ENCODE measurements at regions not wholly inside any gene's neighbourhood (a gene's known extent, or its start where the extent isn't known, plus 50 kb on each side); places are given as distances from the start of the nearest gene placed in this dataset.
"Not testable (repeated sequence)": the region's sequence is repeated elsewhere in the genome, so short reads cannot be mapped to it uniquely, and the experiment has no call there.

DNA sequence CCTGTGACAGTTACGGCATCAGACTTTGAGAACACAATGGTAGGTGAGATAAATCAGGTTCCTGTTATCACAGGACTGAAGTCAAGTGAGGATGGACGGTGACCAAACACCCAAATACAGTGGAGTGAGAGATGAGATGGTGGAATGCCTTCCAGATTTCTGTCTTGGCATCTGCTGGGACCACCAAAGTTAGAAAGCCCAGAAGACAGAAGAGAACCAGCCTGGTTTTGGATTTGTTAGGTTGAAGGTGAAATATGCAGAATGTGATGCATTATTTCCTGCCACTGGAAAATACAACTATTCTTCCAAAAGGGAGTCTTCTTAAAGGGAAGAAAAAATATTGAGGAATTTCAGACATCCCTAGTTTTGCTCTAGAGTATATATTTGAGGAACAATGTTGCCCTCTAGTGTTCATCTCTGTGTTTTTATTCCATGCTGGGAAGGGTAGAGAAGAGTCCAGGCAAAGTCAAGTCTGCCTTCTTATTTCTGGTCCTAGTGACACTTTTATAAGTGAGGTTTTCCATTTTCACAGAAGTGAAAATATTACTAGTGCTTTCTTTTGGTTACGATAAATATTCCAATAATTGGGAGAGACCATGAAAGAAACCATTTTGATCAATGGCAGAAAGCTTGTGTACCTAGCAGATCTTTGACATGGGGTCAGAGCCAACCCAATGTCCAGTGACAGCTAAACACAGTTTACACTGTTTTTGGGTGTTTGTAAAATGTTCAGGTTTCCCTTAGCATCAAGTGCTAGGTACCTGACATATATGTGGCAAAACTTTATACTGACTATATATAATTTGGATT lies 142.3 kb upstream of the ANKH start:
- peak in 1 of 14 donors; percentile 12 for DNase-seq

DNA sequence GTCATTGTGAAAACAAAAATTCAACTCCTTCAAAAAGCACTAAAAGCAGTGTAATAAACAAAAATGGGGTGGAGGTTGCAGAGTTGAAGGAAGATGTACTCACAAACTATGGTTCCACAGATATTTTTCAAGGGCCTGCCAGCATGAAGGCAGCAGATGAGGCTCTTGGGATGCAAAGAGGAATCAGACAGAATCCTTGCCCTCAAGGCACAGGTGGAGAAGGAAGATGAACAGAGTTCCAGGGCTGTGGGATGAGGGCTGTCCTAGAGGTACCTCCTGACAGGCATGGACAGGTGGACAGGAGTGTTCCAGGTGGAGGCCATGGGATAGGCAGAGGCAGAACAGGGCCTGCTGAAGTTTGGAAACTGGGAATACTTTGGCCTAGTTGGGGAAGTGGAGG lies 140.5 kb upstream of the ANKH start:
- DNase-seq: no peak

DNA sequence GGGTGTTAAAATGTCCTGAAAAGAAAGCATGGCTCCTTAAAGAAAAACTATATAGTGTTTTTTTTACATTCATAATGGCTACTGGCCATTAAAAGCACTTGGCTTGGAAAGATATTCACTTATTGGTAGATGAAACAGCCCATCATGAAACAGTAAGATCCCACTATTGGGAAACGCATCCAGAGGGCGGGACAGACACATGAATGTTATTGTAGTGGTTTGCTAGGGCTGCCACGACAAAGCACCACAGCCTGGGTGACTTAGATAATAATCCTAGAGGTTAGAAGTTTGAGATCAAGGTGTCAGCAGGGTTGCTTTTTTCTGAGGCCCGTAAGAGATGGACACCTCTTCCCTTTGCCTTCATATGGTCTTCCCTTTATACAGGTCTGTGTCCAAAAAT lies 139.4 kb upstream of the ANKH start:
- DNase-seq: no peak

DNA sequence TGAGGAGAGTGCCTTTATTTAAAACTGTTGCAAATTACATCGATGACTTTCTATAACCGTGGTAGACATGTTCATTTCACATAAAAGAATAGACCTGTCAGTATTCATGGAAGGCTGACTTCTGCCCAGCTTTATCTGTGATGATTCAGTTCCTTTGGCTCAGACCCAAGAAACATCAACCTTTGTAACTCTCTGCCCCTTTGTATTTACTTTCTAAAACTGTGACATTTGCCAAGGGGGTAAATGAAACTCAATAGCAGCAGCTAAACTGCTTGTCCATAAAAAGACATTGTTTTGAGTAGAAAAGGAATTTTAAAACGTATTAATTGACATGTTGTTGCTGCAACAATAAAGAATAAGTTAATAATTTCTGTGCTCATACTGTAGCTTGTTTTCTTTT lies 137.8 kb upstream of the ANKH start:
- no peak for DNase-seq

DNA sequence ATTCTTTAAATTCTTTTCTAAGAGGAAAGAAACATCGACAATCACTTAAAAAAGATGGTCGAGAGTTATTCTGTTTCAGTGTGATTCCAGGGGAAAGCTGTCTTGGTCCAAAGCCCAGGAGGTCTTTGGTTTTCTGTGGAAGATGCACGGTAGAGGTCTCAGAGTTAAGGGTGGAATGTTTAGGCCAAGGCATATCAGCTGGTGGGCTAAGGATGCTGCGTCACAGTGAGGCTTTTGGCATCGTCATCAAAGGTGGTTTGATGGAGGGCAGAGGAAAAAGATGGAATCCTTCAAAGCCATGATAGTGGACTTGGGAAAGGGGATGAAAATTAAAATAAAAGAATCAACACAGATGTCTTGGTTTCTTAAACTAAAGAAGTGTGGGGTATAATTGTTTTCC lies 137.3 kb upstream of the ANKH start:
- no peak for DNase-seq

DNA sequence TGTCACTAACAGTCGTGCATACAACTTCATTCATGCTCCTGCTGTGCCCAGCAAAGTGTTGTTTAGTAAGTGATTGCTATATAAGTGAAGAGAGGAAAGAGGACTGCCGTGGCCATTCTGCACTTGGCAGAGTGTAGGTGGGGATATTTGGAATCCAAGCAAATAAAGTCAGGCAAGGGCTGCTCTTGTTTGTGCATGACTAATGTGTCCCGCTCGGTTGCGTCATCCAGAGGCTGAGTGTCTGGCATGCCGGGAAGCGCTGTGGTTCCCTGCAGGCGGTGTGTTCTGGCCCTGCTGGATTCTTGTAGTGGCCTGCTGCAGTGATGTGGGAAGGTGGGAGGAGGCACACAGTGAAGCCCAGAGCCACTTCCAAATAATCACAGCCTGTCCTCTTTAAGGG lies 136.9 kb upstream of the ANKH start:
- peak in 9 of 14 donors; percentile 1 to 83 (median 20) for DNase-seq

DNA sequence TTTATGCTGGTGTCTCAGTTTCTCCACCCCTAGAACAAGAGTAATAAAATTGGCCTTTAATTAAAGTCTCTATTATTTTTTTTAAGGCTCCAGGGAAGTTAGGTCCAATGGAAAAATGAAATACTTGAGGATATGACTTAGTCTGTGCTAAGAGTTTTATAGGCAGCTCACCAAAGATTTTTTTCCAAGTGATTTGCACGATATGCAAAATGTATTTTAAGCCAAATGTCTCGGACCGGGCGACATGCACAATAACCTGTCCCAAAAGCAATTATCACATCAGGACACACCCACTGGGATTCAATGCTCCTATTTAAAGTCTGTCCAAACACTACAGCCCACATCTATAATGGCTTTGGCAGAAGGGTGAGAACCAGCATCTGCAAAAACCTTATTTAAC lies 136.1 kb upstream of the ANKH start:
- DNase-seq: no peak

DNA sequence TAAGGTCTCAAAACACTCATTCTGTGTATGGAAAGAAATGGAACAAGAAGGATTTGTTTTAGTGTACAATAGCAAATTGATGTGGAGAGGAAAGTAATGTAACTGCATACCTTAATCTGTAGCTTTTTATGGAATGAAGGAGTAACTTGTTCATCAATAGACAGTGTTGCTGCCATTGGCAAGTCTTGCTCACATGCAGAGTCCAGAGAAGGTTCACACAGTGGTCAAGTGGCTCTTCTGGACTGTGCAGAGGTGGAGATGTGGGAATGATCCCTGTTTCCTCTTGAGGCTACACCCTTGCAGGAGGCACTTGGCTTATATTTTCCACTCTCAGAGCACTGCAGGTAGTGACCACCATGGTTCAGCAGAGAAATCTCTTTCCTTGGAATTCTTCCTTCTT lies 132.9 kb upstream of the ANKH start:
- DNase-seq: no peak

DNA sequence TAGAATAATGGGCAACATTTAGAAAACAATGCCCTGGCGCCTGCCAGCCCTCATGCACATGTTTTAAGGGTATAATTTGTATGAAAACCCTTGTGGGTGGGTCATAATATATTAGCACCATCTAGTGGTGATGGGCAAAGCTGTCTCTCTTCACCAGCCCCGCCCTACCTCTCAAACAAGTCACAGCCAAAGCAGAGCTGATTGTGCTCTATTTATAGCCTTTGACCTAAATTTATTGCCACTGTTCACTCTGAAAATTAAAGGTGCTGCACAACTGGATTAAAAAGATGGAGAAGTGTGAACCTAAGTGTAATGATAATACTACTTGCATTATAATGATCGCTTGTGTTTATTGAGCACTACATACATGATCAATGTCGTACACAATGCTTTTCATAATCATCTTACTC lies 131.9 kb upstream of the ANKH start:
- peak in 11 of 14 donors; percentile 15 to 84 (median 36) for DNase-seq

DNA sequence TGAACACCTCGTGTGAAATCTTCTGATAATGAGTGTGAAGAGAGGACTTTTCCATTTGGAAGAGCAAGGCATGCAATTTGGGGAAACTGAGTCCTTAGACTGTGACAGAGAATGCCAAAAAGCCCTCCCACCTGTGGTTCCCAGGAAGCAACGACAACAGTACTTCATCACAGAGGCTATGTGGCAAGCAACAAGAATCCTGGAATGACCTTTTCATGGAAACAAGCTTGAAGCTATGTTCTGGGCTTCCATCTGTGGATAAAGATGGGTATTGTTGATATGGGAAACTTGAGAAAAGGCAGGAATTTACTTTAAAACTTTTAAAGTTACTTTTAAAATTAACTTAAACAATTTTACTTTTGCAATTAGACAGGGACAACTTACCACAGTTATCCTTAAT lies 131.2 kb upstream of the ANKH start:
- DNase-seq: peak in 1 of 14 donors; percentile 16

DNA sequence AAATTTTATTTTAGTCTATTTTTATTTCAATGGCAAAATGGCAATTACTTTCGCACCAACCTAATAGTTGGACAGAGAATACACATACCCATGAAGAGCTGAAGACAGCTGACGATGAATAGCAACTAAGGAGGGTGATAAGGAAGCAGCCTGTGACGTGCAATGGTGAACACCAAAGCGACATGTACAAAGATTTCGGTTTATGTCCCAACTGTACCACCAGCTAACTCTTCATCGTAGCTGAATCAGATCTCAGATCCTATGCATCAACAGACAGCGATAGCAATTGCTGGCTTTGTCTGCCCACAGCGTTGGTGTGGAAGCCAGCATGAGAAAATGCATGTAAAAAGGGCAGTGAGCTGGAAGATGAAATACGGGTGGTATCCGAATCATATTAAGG lies 130.6 kb upstream of the ANKH start:
- DNase-seq: peak in 1 of 14 donors; percentile 30

DNA sequence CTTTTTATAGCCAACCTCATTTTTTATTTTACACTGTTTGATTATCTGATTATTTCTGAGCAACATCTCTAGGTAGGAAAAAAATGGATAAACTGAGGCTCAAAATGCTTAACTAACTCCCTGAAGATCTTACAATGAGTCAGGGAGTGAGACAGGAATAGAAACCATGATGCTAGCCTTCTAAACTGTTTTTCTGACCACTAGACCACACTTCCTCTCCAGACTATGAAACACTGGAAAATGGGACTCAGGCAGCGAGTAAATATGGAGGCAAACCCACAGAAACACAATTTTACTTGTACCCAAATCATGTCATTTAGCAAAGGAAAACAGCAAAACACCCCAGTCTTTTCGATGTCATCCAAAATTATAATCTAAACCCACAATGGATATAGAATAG lies 129.9 kb upstream of the ANKH start:
- DNase-seq: no peak

DNA sequence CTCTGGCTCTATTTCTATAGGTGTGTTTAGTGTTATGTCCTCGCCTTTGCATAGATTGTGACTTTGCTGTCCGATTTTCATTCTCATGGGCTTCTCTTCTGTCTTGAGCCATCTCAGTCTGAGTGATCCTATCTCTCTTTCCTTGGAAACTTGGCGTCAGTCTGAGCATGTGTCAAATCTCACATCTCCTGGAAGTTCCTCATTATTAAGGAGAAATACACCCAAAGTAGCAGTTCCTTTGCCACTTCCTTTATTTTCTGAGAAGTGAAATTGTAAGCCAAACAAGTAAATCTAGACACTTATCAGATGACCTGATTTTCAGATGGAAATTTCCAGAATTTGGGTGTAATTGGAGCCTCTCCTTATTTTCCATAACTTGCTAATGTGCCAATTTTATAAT lies 126.9 kb upstream of the ANKH start:
- peak in 1 of 14 donors; percentile 22 for DNase-seq

DNA sequence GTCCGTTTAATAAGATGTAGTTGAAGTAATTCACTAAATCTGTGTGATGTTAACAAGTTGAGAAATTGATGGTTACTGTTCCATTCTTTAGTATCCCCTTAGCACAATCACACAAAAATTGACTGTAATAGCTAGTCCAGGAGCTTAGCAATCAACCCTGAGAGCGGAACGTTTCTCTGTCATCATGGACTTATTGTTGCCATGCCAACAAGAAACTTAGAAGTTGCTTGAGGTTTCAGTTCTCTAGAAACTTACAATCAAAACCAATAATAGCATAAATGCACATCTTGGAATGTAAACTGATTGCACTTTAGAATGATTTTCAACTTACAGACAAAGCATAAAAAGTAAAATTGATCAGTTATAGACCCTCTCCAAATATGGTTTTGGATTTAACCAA lies 125.4 kb upstream of the ANKH start:
- DNase-seq: no peak

DNA sequence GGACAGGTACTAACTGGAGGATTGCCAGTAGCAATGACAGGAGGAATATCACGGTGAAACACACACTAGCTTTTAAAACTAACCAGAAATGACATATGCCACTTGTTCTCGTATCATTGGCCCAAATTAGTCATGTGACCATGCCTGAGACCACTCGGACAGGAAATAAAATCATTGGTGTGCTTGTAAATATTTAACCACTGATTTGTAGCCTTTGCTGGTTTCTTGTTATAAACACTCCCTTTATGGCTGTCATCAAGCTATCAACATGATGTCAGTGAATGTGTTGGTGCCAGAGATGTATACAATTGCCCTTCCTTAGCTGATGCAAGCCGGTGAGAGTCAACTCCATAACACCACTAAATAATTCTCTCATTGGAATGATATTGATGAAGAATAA lies 123.7 kb upstream of the ANKH start:
- DNase-seq: no peak

DNA sequence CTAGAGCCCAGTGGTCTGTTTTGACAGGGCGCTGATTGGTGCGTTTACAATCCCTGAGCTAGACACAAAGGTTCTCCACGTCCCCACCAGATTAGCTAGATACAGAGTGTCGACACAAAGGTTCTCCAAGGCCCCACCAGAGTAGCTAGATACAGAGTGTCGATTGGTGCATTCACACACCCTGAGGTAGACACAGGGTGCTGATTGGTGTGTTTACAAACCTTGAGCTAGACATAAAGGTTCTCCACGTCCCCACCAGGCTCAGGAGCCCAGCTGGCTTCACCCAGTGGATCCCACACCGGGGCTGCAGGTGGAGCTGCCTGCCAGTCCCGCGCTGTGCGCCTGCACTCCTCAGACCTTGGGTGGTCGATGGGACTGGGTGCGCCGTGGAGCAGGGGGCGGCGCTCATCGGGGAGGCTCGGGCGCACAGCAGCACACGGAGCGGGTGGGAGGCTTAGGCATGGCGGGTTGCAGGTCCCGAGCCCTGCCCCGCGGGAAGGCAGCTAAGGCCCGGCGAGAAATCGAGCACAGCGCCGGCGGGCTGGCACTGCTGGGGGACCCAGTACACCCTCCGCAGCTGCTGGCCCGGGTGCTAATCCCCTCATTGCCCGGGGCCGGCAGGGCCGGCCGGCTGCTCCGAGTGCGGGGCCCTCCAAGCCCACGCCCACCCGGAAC lies 122.0 kb upstream of the ANKH start:
- not testable (repeated sequence) for DNase-seq

DNA sequence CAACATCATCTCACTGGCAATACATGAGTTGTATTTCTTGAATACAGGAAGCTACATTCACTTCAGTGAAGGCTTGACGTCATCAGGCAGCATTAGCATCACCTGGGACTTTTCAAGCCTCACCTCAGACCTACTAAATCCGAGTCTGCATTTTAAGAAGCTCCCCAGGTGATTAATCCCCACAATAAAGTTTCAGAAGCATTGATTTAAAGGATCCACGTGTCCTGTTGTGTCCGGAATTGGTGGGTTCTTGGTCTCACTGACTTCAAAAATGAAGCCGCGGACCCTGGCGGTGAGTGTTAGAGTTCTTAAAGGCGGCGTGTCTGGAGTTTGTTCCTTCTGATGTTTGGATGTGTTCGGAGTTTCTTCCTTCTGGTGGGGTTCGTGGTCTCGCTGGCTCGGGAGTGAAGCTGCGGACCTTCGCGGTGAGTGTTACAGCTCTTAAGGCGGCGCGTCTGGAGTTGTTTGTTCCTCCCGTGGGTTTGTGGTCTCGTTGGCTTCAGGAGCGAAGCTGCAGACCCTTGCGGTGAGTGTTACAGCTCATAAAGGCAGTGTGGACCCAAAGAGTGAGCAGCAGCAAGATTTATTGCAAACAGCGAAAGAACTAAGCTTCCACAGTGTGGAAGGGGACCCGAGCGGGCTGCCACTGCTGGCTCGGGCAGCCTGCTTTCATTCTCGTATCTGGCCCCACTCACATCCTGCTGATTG lies 121.3 kb upstream of the ANKH start:
- DNase-seq: not testable (repeated sequence)

DNA sequence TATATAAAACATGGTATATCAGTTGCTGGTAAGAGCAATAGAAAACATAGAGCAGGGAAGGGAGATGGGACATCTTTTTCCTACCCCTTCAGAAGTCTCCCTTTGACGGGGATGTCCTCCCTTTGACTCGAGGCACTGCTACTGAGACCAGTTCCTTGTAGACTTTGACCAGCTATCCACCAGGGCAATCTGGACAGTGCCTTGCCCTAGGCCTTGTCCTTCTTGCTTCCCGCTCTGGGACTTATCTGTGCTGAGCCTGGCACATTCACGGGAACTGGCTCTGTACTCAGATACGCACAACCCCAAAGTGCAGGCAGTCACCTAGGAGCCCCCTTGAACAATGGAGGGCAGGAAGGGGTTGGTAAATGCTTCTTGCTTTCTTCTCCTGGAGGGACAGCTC lies 116.6 kb upstream of the ANKH start:
- DNase-seq: no peak

DNA sequence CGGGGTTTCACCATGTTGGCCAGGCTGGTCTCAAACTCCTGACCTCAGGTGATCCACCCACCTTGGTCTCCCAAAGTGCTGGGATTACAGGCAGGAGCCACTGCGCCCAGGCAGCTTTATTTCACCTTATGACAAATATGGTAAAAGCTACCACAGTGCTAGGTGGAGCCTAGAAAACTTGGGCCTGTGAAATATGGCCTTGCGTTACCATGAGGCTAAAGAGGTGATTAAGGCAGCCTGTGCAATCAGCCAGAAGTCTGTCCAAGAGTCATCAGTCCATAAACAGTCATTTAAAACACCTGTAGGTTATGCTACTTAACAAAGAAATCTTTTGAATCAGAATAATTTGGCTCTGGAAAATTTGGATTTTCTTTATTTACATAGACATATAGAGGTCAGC lies 114.8 kb upstream of the ANKH start:
- DNase-seq: no peak

DNA sequence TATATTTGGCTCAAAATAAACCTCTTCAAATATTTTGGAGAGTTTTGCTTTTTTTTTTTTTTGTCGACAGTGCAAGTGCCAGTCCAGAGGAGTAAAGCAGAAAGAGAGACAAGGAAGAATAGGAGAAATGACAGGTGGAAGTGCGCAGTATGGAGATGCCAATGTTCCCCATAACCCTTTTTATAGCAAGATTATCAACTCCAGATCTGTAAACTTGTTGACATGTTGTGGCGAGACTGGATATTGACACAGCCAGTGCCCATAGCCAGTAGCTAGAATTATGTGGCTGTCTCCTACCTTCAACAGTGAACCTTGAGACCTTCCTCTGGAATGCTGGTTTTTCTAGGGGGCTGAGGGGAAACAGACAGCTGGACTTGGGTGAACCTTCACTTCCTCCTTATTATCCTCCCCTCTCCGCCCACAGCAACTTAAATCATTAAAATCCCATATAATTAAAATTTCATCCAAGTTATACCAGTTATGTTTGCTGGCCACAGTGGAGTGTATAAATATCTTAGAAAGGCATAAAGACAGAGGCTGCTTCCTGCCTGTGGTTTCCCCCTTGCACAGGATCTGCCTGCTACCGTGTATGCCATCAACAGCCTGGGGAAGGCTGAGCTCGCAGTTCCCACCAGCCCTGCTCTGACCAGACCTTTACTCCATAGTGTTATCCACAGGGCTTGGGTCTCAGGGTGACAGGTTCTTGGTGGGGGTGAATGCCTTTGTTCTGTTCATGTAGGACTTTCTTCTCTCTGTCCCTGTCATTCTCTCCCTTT lies 112.3 kb upstream of the ANKH start:
- DNase-seq: no peak

DNA sequence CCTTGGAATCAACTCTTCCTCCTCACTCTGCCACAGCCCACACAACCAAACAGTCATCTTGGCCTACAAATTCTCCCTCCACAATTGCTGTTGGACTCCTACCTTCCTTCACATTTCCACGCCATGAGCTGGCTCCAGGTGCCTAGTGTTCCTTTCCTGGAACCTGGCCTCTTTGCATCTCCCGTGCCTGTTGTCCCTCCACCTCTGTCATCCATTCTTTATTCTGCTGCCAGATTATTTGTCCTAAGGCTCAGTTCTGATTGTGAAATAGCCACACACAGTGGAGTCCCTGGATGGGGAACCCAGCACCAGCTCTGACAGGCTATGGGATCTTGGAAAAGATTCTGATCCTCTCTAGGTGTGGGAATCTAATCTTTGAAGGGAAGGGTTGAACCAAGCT lies 109.1 kb upstream of the ANKH start:
- no peak for DNase-seq

DNA sequence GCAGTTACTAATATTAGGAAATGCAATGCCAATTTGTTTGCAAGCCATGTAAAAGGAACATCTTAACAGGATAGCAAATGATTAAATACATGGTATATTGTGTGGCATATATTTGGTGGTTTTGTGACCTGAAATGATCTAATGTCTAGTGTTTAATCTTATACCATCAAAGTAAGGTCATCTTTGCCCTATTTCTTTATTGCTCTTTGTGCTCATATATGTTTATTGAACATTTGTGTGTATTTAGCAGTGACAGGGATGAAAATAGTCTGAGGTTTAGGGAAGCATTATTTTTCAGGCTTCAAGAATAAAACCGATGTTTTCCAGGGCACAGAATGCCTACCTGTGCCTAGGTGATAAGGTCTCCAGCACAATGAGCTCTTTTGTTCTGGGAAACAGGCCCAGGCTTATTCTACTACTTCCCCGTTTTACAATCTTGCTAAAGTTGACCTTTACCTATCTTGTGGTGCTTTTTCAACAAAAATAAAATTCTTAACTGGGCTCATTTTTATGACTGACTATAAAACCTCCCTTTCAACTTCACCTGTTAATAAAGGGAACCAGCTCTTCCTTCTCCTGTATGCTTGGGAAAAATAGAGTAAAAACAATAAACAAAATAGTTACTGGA lies 105.6 kb upstream of the ANKH start:
- DNase-seq: no peak
